ENCODE measurements at regions not wholly inside any gene's neighbourhood (a gene's known extent, or its start where the extent isn't known, plus 50 kb on each side); places are given as distances from the start of the nearest gene placed in this dataset.
"Not testable (repeated sequence)": the region's sequence is repeated elsewhere in the genome, so short reads cannot be mapped to it uniquely, and the experiment has no call there.

DNA sequence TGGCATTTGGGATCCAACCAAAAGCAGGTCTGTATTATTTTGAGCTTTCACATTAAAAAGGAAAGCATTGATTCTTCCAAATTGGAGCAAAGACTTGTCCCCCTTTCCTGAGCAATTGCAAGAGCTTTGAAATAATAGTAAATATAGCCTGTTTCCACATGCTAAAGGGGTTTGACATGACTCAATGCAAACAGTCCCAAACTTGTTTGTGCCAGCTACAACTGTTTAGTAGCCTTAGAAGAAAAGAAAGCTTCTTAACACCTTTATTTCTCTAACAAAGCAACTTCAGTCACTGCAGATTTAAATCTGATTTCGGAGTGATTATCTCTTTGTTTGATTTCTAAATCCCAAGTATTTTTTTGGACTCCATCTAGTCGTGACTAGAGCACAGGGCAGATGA is 180.2 kb downstream of the SEMA6D start:
- intact Hi-C loops (cut with micrococcal nuclease), result no loop called here
- peaks cover 13% of the 10 kb centered on the region for H3K9me3 Mint-ChIP-seq
- peaks cover 4% of the 10 kb centered on the region for H3K27me3 Mint-ChIP-seq (ENCODE audit: insufficient read depth)
- no peaks in the 10 kb centered on the region for H3K4me1 Mint-ChIP-seq (ENCODE audit: low read depth)
- no peaks in the 10 kb centered on the region for H3K36me3 Mint-ChIP-seq (ENCODE audit: low read depth)
- no peak for DNase-seq (ENCODE audit: low spot score)
- H3K27ac Mint-ChIP-seq, result no peak overlapping the region
- H3K4me3 Mint-ChIP-seq, result no peak overlapping the region

GRCh38 chr15:47900751-47901150 is 183.4 kb downstream of the SEMA6D start:
- H3K9me3 Mint-ChIP-seq, result peaks cover 20% of the 10 kb centered on the region
- no peak overlapping the region for H3K27ac Mint-ChIP-seq
- H3K27me3 Mint-ChIP-seq (ENCODE audit: insufficient read depth), result peaks cover 1% of the 10 kb centered on the region
- no peak overlapping the region for H3K4me3 Mint-ChIP-seq
- no peaks in the 10 kb centered on the region for H3K36me3 Mint-ChIP-seq (ENCODE audit: low read depth)
- intact Hi-C loops (cut with micrococcal nuclease), result no loop called here
- H3K4me1 Mint-ChIP-seq (ENCODE audit: low read depth), result no peaks in the 10 kb centered on the region
- no peak for DNase-seq (ENCODE audit: low spot score)

DNA sequence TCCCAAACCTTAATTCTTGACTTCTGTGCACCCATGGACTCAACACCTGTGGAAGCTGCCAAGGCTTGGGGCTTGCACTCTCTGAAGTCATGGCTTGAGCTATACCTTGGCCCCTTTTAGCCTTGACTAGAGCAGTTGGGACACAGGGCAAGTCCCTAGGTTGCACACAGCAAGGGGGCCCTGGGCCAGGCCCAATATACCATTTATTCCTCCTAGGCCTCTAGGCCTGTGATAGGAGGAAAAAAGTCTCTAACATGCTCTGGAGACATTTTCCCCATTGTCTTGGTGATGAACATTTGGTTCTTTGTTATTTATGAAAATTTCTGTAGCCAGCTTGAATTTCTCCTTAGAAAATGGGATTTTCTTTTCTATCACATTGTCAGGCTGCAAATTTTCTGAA is 186.1 kb downstream of the SEMA6D start:
- no peaks in the 10 kb centered on the region for H3K4me1 Mint-ChIP-seq (ENCODE audit: low read depth)
- intact Hi-C loops (cut with micrococcal nuclease), result no loop called here
- no peak overlapping the region for H3K27ac Mint-ChIP-seq
- peaks cover 18% of the 10 kb centered on the region for H3K9me3 Mint-ChIP-seq
- H3K4me3 Mint-ChIP-seq, result no peak overlapping the region
- no peaks in the 10 kb centered on the region for H3K36me3 Mint-ChIP-seq (ENCODE audit: low read depth)
- no peak for DNase-seq (ENCODE audit: low spot score)
- peaks cover 1% of the 10 kb centered on the region for H3K27me3 Mint-ChIP-seq (ENCODE audit: insufficient read depth)

DNA sequence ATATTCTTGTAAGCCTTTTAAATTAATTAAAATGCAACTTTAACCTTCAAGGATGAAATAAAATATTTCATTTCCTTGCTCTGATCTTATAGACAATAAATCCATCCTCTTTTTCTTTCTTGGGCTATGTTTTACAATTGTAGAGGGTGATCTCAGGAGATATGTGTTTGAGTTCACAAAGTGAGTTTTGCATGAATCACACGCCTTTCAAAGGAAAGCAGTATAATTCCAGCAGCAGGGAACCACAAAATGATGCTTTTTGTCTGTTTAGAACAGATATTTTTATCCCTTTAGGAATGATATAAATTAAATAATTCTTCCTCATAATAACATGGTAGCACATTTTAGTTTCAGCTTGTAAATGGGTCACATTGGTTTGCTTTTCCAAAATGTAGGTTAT is 191.2 kb downstream of the SEMA6D start:
- H3K9me3 Mint-ChIP-seq, result peaks cover 5% of the 10 kb centered on the region
- no peaks in the 10 kb centered on the region for H3K36me3 Mint-ChIP-seq (ENCODE audit: low read depth)
- H3K4me3 Mint-ChIP-seq, result no peak overlapping the region
- DNase-seq (ENCODE audit: low spot score), result no peak
- no peaks in the 10 kb centered on the region for H3K4me1 Mint-ChIP-seq (ENCODE audit: low read depth)
- no peak overlapping the region for H3K27ac Mint-ChIP-seq
- intact Hi-C loops (cut with micrococcal nuclease), result no loop called here
- H3K27me3 Mint-ChIP-seq (ENCODE audit: insufficient read depth), result peaks cover 2% of the 10 kb centered on the region

GRCh38 chr15:47908950-47909670 is 191.8 kb downstream of the SEMA6D start:
- Mint-ChIP-seq H3K4me1 (ENCODE audit: low read depth) (no peaks in the 10 kb centered on the region), H3K36me3 (ENCODE audit: low read depth) (no peaks in the 10 kb centered on the region), H3K27ac (no peak overlapping the region), H3K27me3 (ENCODE audit: insufficient read depth) (peaks cover 2% of the 10 kb centered on the region), H3K9me3 (no peaks in the 10 kb centered on the region), H3K4me3 (no peak overlapping the region)
- intact Hi-C loops (cut with micrococcal nuclease), result no loop called here
- no peak for DNase-seq (ENCODE audit: low spot score)

- H3K9me3 Mint-ChIP-seq; intact Hi-C loops (cut with micrococcal nuclease); H3K27ac Mint-ChIP-seq: not testable (repeated sequence)
Observed at GRCh38 chr15:47912910-47913309, 195.6 kb downstream of the SEMA6D start.

GRCh38 chr15:47917881-47918280 is 200.6 kb downstream of the SEMA6D start:
- Mint-ChIP-seq H3K36me3 (ENCODE audit: low read depth) (no peaks in the 10 kb centered on the region), H3K27me3 (ENCODE audit: insufficient read depth) (no peaks in the 10 kb centered on the region), H3K4me3 (no peak overlapping the region), H3K27ac (no peak overlapping the region), H3K4me1 (ENCODE audit: low read depth) (no peaks in the 10 kb centered on the region), H3K9me3 (no peaks in the 10 kb centered on the region)
- DNase-seq (ENCODE audit: low spot score), result no peak
- intact Hi-C loops (cut with micrococcal nuclease), result loop anchor here (5.0 kb wide), 1 partner anchor 69 kb away; no protein-coding TSS in a partner anchor

More at GRCh38 chr15:47912910-47913309, 195.6 kb downstream of the SEMA6D start:
- not testable (repeated sequence) for H3K4me1 Mint-ChIP-seq (ENCODE audit: low read depth); H3K27me3 Mint-ChIP-seq (ENCODE audit: insufficient read depth); H3K36me3 Mint-ChIP-seq (ENCODE audit: low read depth); H3K4me3 Mint-ChIP-seq; DNase-seq (ENCODE audit: low spot score)

DNA sequence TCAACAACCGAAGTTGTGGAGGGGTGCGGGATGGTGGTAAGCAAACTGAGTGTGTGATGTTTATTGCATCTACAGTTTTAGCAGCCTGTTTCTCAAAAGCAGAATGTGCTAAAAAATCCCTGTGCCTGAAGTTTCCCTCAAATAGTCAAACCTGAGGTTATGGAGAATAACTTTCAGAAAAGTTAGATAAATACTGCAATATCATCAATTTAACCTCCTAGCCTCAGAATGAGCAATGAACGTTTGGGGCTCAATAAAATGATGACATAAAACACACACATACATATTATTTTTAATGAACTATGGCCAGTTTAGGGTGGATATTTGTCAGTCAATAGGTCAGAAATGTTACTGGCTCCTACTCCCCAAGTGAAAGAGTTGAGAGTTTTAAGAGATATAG is 201.6 kb downstream of the SEMA6D start:
- Mint-ChIP-seq H3K27ac (no peak overlapping the region), H3K27me3 (ENCODE audit: insufficient read depth) (no peaks in the 10 kb centered on the region), H3K4me1 (ENCODE audit: low read depth) (no peaks in the 10 kb centered on the region), H3K36me3 (ENCODE audit: low read depth) (no peaks in the 10 kb centered on the region), H3K9me3 (no peaks in the 10 kb centered on the region), H3K4me3 (no peak overlapping the region)
- no peak for DNase-seq (ENCODE audit: low spot score)
- intact Hi-C loops (cut with micrococcal nuclease), result loop anchor here (5.0 kb wide), 1 partner anchor 68 kb away; no protein-coding TSS in a partner anchor

DNA sequence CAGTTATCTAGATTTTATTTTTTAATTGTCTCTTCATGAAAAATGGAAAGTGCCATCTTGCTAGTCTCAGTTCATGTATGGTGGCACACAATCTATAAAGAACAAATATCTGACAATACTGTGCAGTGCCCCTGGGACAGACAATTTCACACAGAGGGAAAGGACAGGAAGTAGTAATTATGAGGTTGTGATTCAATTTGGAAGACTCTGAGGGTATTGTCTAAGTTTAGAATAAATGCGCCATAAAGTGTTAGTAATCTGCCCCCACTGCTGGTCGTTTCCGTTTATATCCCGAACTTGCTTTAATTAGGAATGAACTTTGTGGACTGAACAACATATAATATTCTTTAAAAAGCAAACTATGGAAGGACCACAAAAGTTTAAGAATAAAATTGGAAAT is 196.4 kb upstream of the SLC24A5 start:
- H3K4me3 Mint-ChIP-seq, result no peak overlapping the region
- intact Hi-C loops (cut with micrococcal nuclease), result no loop called here

GRCh38 chr15:47929138-47929803 is 191.5 kb upstream of the SLC24A5 start:
- no peaks in the 10 kb centered on the region for H3K9me3 Mint-ChIP-seq
- H3K27me3 Mint-ChIP-seq (ENCODE audit: insufficient read depth), result peaks cover 5% of the 10 kb centered on the region
- no peaks in the 10 kb centered on the region for H3K36me3 Mint-ChIP-seq (ENCODE audit: low read depth)
- no peaks in the 10 kb centered on the region for H3K4me1 Mint-ChIP-seq (ENCODE audit: low read depth)
- intact Hi-C loops (cut with micrococcal nuclease), result no loop called here
- H3K4me3 Mint-ChIP-seq, result no peak overlapping the region
- DNase-seq (ENCODE audit: low spot score), result no peak
- no peak overlapping the region for H3K27ac Mint-ChIP-seq

More for the DNA sequence above, 196.4 kb upstream of the SLC24A5 start:
- no peaks in the 10 kb centered on the region for H3K4me1 Mint-ChIP-seq (ENCODE audit: low read depth)
- H3K27me3 Mint-ChIP-seq (ENCODE audit: insufficient read depth), result no peaks in the 10 kb centered on the region
- no peaks in the 10 kb centered on the region for H3K36me3 Mint-ChIP-seq (ENCODE audit: low read depth)
- DNase-seq (ENCODE audit: low spot score), result no peak
- H3K27ac Mint-ChIP-seq, result no peak overlapping the region
- no peaks in the 10 kb centered on the region for H3K9me3 Mint-ChIP-seq

- H3K36me3 Mint-ChIP-seq (ENCODE audit: low read depth), result no peaks in the 10 kb centered on the region
- H3K4me3 Mint-ChIP-seq, result no peak overlapping the region
- H3K9me3 Mint-ChIP-seq, result no peaks in the 10 kb centered on the region
- intact Hi-C loops (cut with micrococcal nuclease), result no loop called here
- H3K27ac Mint-ChIP-seq, result no peak overlapping the region
- H3K4me1 Mint-ChIP-seq (ENCODE audit: low read depth), result no peaks in the 10 kb centered on the region
- peaks cover 14% of the 10 kb centered on the region for H3K27me3 Mint-ChIP-seq (ENCODE audit: insufficient read depth)
- no peak for DNase-seq (ENCODE audit: low spot score)
Observed at GRCh38 chr15:47932261-47932660, 188.5 kb upstream of the SLC24A5 start.

GRCh38 chr15:47932951-47933641 is 187.7 kb upstream of the SLC24A5 start:
- DNase-seq (ENCODE audit: low spot score), result no peak
- Mint-ChIP-seq H3K4me1 (ENCODE audit: low read depth) (no peaks in the 10 kb centered on the region), H3K27ac (no peak overlapping the region), H3K9me3 (no peaks in the 10 kb centered on the region), H3K27me3 (ENCODE audit: insufficient read depth) (peaks cover 14% of the 10 kb centered on the region), H3K4me3 (no peak overlapping the region), H3K36me3 (ENCODE audit: low read depth) (no peaks in the 10 kb centered on the region)
- intact Hi-C loops (cut with micrococcal nuclease), result no loop called here

GRCh38 chr15:47933865-47934264 is 186.9 kb upstream of the SLC24A5 start:
- no peaks in the 10 kb centered on the region for H3K9me3 Mint-ChIP-seq
- H3K27ac Mint-ChIP-seq, result no peak overlapping the region
- no peak overlapping the region for H3K4me3 Mint-ChIP-seq
- no peak for DNase-seq (ENCODE audit: low spot score)
- intact Hi-C loops (cut with micrococcal nuclease), result no loop called here
- H3K36me3 Mint-ChIP-seq (ENCODE audit: low read depth), result no peaks in the 10 kb centered on the region
- H3K4me1 Mint-ChIP-seq (ENCODE audit: low read depth), result no peaks in the 10 kb centered on the region
- H3K27me3 Mint-ChIP-seq (ENCODE audit: insufficient read depth), result peaks cover 14% of the 10 kb centered on the region
